ENCODE measurements at regions not wholly inside any gene's neighbourhood (a gene's known extent, or its start where the extent isn't known, plus 50 kb on each side); places are given as distances from the start of the nearest gene placed in this dataset.
"Not testable (repeated sequence)": the region's sequence is repeated elsewhere in the genome, so short reads cannot be mapped to it uniquely, and the experiment has no call there.

DNA sequence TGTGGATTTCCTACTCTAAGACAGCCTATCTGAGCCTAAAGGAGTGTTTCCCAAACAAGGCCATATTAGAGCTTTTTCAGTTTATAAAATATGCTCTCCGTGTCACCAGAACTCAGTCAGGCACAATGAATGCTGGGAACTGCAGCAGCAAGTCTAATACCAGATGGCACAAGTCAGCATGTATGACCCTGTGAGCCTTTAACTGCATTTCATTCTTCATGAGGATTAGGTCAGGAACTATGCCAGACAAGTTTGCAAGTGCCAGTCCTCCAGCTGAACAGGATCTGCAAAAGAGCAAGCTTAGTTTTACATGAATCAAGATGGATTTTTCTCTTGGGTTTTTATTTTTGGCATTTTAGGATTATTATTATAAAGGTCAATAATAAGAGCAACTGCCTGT is 66.7 kb upstream of the SAMD5 start:
- no peak overlapping the region for H3K4me3 ChIP-seq (ENCODE audit: low read depth, low read length)
- no peaks in the 10 kb centered on the region for H3K27me3 ChIP-seq (ENCODE audit: control insufficient read depth, insufficient read depth, low read length)
- H3K27ac ChIP-seq (ENCODE audit: low read depth, low read length): no peak overlapping the region
- DNase-seq (ENCODE audit: low read depth in 4 of 6, low spot score in 6 of 6): peak in 1 of 6 donors; percentile 8
- no peaks in the 10 kb centered on the region for H3K9me3 ChIP-seq (ENCODE audit: control insufficient read depth, insufficient read depth, low read length)
- no peaks in the 10 kb centered on the region for H3K4me1 ChIP-seq (ENCODE audit: control insufficient read depth, insufficient read depth, low read length)
- no peaks in the 10 kb centered on the region for H3K36me3 ChIP-seq (ENCODE audit: control insufficient read depth, insufficient read depth, low read length)
- 91% methylated on average over 1 of the region's 1 CpG for WGBS (ENCODE audit: insufficient coverage)

DNA sequence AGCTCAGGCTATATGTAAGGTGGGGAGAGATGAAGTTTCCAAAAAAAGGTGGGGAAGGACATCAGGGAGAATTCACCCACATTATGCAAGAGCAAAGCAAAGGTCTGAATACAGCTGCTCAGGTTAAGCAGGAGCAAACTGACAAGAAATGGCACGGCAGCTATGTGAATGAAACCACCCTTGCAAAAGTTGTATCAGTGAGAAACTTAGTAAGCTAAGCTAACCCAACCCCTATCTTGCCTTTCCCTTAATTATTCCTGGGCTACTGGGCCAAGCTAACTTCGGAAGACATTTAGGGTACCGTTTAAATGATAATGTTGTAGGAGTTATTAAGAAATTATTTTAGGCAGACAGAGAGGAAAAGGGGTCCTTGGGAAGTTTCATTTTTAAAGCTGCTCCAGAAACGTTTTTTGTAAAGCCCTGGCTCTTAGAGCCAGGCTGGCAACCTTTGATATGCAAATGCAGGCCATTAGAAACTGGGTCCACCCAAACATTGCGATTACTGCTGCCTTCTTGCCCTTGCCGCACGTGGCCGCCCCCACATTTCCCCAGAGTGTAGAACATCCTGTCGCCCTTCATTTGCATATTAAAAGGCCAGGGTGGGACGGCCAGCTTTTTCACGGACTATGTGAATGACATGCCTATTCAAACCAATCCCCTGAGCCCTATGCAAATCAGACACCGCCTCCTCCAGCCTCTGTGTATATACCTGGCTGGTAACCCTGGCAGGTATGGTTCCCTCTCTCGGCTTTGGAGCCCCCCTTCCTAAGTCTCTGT is 60.5 kb upstream of the SAMD5 start:
- Histone ChIP-seq H3K27me3 (ENCODE audit: control insufficient read depth, insufficient read depth, low read length) (no peaks in the 10 kb centered on the region), H3K36me3 (ENCODE audit: control insufficient read depth, insufficient read depth, low read length) (no peaks in the 10 kb centered on the region), H3K4me1 (ENCODE audit: control insufficient read depth, insufficient read depth, low read length) (peaks cover 4% of the 10 kb centered on the region), H3K27ac (ENCODE audit: low read depth, low read length) (no peak overlapping the region), H3K4me3 (ENCODE audit: low read depth, low read length) (no peak overlapping the region), H3K9me3 (ENCODE audit: control insufficient read depth, insufficient read depth, low read length) (no peaks in the 10 kb centered on the region)
- DNase-seq (ENCODE audit: low read depth in 4 of 6, low spot score in 6 of 6): peak in 2 of 6 donors; percentile 34 to 46
- WGBS (ENCODE audit: insufficient coverage): 9% methylated on average over 8 of the region's 13 CpGs

DNA sequence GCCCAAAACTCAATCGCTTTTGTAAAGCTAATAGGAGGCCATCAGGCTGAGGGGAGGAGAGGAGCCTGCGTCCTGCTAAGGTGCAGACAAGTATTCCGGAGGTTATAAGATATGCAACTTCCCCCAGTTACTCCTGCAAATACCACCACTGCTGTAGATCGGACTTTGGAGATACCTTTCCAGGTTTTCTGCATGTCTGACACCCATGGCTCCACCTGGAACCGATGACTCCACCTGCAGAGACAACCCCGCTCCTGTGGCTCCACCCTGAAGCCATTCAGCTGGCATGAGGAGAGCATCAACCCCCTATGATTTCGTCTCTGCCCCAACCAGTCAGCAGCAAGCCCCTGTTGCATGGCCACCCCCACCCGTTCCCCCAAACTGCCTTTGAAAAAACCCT is 59.7 kb upstream of the SAMD5 start:
- WGBS (ENCODE audit: insufficient coverage): 98% methylated on average over 6 of the region's 8 CpGs
- DNase-seq (ENCODE audit: low read depth in 4 of 6, low spot score in 6 of 6): no peak
- no peak overlapping the region for H3K27ac ChIP-seq (ENCODE audit: low read depth, low read length)
- no peaks in the 10 kb centered on the region for H3K27me3 ChIP-seq (ENCODE audit: control insufficient read depth, insufficient read depth, low read length)
- peaks cover 4% of the 10 kb centered on the region for H3K4me1 ChIP-seq (ENCODE audit: control insufficient read depth, insufficient read depth, low read length)
- H3K36me3 ChIP-seq (ENCODE audit: control insufficient read depth, insufficient read depth, low read length): no peaks in the 10 kb centered on the region
- H3K4me3 ChIP-seq (ENCODE audit: low read depth, low read length): no peak overlapping the region
- no peaks in the 10 kb centered on the region for H3K9me3 ChIP-seq (ENCODE audit: control insufficient read depth, insufficient read depth, low read length)

DNA sequence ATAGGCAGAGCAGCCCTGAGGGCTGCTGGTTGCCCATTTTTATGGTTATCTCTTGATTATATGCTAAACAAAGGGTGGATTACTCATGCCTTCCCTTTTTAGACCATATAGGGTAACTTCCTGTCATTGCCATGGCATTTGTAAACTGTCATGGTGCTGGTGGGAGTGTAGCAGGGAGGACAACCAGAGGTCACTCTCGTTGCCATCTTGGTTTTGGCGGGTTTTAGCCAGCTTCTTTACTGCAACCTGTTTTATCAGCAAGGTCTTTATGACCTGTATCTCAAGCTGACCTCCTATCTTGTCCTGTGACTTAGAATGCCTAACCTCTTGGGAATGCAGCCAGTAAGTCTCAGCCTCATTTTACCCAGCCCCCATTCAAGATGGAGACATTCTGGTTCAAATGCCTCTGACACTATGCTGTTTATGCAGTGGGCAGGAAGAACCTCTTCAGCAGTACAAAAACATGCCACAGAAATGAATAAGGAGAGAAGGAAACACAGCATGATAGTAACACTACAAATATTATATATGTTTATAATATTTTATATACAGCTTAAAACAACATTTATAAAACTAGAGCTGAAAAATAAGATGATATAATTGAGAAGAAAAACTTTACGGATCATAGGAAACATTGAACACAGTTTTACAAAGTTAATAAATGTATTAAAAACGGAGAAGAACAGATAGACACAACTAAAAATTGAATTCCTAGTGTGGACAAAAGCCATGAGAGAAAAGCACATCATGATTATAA is 58.9 kb upstream of the SAMD5 start:
- Histone ChIP-seq H3K9me3 (ENCODE audit: control insufficient read depth, insufficient read depth, low read length) (no peaks in the 10 kb centered on the region), H3K4me3 (ENCODE audit: low read depth, low read length) (no peak overlapping the region), H3K27me3 (ENCODE audit: control insufficient read depth, insufficient read depth, low read length) (no peaks in the 10 kb centered on the region), H3K36me3 (ENCODE audit: control insufficient read depth, insufficient read depth, low read length) (no peaks in the 10 kb centered on the region), H3K27ac (ENCODE audit: low read depth, low read length) (no peak overlapping the region), H3K4me1 (ENCODE audit: control insufficient read depth, insufficient read depth, low read length) (peaks cover 4% of the 10 kb centered on the region)
- no peak for DNase-seq (ENCODE audit: low read depth in 4 of 6, low spot score in 6 of 6)
- WGBS (ENCODE audit: insufficient coverage): 88% methylated on average over 2 of the region's 4 CpGs

DNA sequence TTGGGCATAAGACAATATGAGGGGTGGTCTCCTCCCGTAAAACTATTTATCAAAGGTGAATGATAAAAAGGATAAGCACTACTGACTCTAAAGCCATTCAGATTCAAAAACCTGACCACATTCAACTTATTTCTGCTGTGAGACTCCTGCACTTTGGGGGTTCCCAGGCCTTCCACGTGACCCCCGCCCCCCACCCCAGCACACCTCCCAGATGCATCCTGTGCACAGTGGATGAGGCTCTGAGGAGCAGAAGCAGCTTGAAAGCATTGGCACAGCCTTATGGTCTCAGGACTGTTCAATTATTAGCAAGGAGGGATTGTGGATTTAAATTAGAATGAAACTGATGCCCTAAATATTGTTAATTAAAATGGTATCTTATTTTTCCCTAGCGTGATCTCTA is 55.1 kb upstream of the SAMD5 start:
- Histone ChIP-seq H3K27me3 (ENCODE audit: control insufficient read depth, insufficient read depth, low read length) (no peaks in the 10 kb centered on the region), H3K4me1 (ENCODE audit: control insufficient read depth, insufficient read depth, low read length) (peaks cover under 1% of the 10 kb centered on the region), H3K27ac (ENCODE audit: low read depth, low read length) (no peak overlapping the region), H3K9me3 (ENCODE audit: control insufficient read depth, insufficient read depth, low read length) (no peaks in the 10 kb centered on the region), H3K4me3 (ENCODE audit: low read depth, low read length) (no peak overlapping the region), H3K36me3 (ENCODE audit: control insufficient read depth, insufficient read depth, low read length) (no peaks in the 10 kb centered on the region)
- 20% methylated on average over 1 of the region's 4 CpGs for WGBS (ENCODE audit: insufficient coverage)
- DNase-seq (ENCODE audit: low read depth in 4 of 6, low spot score in 6 of 6): no peak

DNA sequence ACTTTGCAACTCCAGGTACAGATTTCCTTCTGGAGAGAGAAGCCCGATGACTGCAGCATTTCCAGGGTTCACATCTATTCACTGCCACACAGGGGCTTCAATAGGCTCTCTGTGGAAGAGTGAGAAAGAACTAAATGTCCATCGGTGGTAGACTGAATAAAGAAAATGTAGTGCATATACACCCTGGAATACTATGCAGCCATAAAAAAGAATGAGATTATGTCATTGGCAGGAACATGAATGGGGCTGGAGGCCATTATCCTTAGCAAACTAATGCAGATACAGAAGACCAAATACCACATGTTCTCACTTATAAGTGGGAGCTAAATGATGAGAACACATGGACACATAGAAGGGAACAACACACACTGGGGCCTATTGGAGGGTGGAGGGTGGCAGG is 53.6 kb upstream of the SAMD5 start:
- not testable (repeated sequence) for H3K4me1 ChIP-seq (ENCODE audit: control insufficient read depth, insufficient read depth, low read length); H3K4me3 ChIP-seq (ENCODE audit: low read depth, low read length); H3K27me3 ChIP-seq (ENCODE audit: control insufficient read depth, insufficient read depth, low read length); H3K36me3 ChIP-seq (ENCODE audit: control insufficient read depth, insufficient read depth, low read length); H3K9me3 ChIP-seq (ENCODE audit: control insufficient read depth, insufficient read depth, low read length); H3K27ac ChIP-seq (ENCODE audit: low read depth, low read length); DNase-seq (ENCODE audit: low read depth in 4 of 6, low spot score in 6 of 6)
- no CpG with 5 or more reads among the region's 2 CpGs for WGBS (ENCODE audit: insufficient coverage)

Measured in spinal cord (tissue), 9 donors.